ENCODE measurements at regions not wholly inside any gene's neighbourhood (a gene's known extent, or its start where the extent isn't known, plus 50 kb on each side); places are given as distances from the start of the nearest gene placed in this dataset.

- Histone ChIP-seq H3K4me1 (ENCODE audit: control insufficient read depth, insufficient read depth, low read length) (peaks cover 18% of the 10 kb centered on the region), H3K27ac (ENCODE audit: low read depth, low read length) (no peak overlapping the region), H3K9me3 (ENCODE audit: control insufficient read depth, insufficient read depth, low read length) (no peaks in the 10 kb centered on the region), H3K4me3 (ENCODE audit: low read depth, low read length) (no peak overlapping the region), H3K36me3 (ENCODE audit: control insufficient read depth, insufficient read depth, low read length) (no peaks in the 10 kb centered on the region), H3K9ac (ENCODE audit: low read depth, low read length) (no peak overlapping the region), H3K27me3 (ENCODE audit: control insufficient read depth, insufficient read depth, low read length) (no peaks in the 10 kb centered on the region)
Measured at GRCh38 chr1:70672442-70672888, 261.4 kb downstream of the CTH start.

GRCh38 chr1:70674941-70675685 lies 264.0 kb downstream of the CTH start:
- no peaks in the 10 kb centered on the region for H3K36me3 ChIP-seq (ENCODE audit: control insufficient read depth, insufficient read depth, low read length)
- no peak overlapping the region for H3K4me3 ChIP-seq (ENCODE audit: low read depth, low read length)
- no peaks in the 10 kb centered on the region for H3K27me3 ChIP-seq (ENCODE audit: control insufficient read depth, insufficient read depth, low read length)
- peaks cover 18% of the 10 kb centered on the region for H3K4me1 ChIP-seq (ENCODE audit: control insufficient read depth, insufficient read depth, low read length)
- H3K9ac ChIP-seq (ENCODE audit: low read depth, low read length) = no peak overlapping the region; the same call in 1 of the 2 replicates
- H3K9me3 ChIP-seq (ENCODE audit: control insufficient read depth, insufficient read depth, low read length) = no peaks in the 10 kb centered on the region
- H3K27ac ChIP-seq (ENCODE audit: low read depth, low read length) = peak overlapping the region; percentile 45

- Histone ChIP-seq H3K4me1 (ENCODE audit: control insufficient read depth, insufficient read depth, low read length) (peaks cover 18% of the 10 kb centered on the region), H3K9ac (ENCODE audit: low read depth, low read length) (no peak overlapping the region), H3K27me3 (ENCODE audit: control insufficient read depth, insufficient read depth, low read length) (no peaks in the 10 kb centered on the region), H3K4me3 (ENCODE audit: low read depth, low read length) (no peak overlapping the region), H3K36me3 (ENCODE audit: control insufficient read depth, insufficient read depth, low read length) (no peaks in the 10 kb centered on the region), H3K27ac (ENCODE audit: low read depth, low read length) (peak overlapping the region; percentile 45), H3K9me3 (ENCODE audit: control insufficient read depth, insufficient read depth, low read length) (no peaks in the 10 kb centered on the region)
Measured at GRCh38 chr1:70675737-70676156, 264.7 kb downstream of the CTH start.

- no peaks in the 10 kb centered on the region for H3K27me3 ChIP-seq (ENCODE audit: control insufficient read depth, insufficient read depth, low read length)
- H3K9me3 ChIP-seq (ENCODE audit: control insufficient read depth, insufficient read depth, low read length) = no peaks in the 10 kb centered on the region
- H3K27ac ChIP-seq (ENCODE audit: low read depth, low read length) = no peak overlapping the region
- no peaks in the 10 kb centered on the region for H3K36me3 ChIP-seq (ENCODE audit: control insufficient read depth, insufficient read depth, low read length)
- H3K9ac ChIP-seq (ENCODE audit: low read depth, low read length) = no peak overlapping the region
- H3K4me3 ChIP-seq (ENCODE audit: low read depth, low read length) = no peak overlapping the region
- H3K4me1 ChIP-seq (ENCODE audit: control insufficient read depth, insufficient read depth, low read length) = peaks cover 6% of the 10 kb centered on the region
Measured at GRCh38 chr1:70685300-70686286, 274.5 kb downstream of the CTH start.

GRCh38 chr1:70688580-70688979 lies 277.5 kb downstream of the CTH start:
- no peaks in the 10 kb centered on the region for H3K9me3 ChIP-seq (ENCODE audit: control insufficient read depth, insufficient read depth, low read length)
- H3K27ac ChIP-seq (ENCODE audit: low read depth, low read length) = no peak overlapping the region
- no peaks in the 10 kb centered on the region for H3K27me3 ChIP-seq (ENCODE audit: control insufficient read depth, insufficient read depth, low read length)
- H3K36me3 ChIP-seq (ENCODE audit: control insufficient read depth, insufficient read depth, low read length) = no peaks in the 10 kb centered on the region
- peaks cover 6% of the 10 kb centered on the region for H3K4me1 ChIP-seq (ENCODE audit: control insufficient read depth, insufficient read depth, low read length)
- no peak overlapping the region for H3K9ac ChIP-seq (ENCODE audit: low read depth, low read length)
- no peak overlapping the region for H3K4me3 ChIP-seq (ENCODE audit: low read depth, low read length)

GRCh38 chr1:70706381-70707037 lies 295.4 kb downstream of the CTH start:
- H3K4me3 ChIP-seq (ENCODE audit: low read depth, low read length) = peak overlapping the region; percentile 72
- no peak overlapping the region for H3K27ac ChIP-seq (ENCODE audit: low read depth, low read length)
- no peaks in the 10 kb centered on the region for H3K36me3 ChIP-seq (ENCODE audit: control insufficient read depth, insufficient read depth, low read length)
- peak overlapping the region; percentile 78 for H3K9ac ChIP-seq (ENCODE audit: low read depth, low read length)
- H3K27me3 ChIP-seq (ENCODE audit: control insufficient read depth, insufficient read depth, low read length) = no peaks in the 10 kb centered on the region
- H3K4me1 ChIP-seq (ENCODE audit: control insufficient read depth, insufficient read depth, low read length) = no peaks in the 10 kb centered on the region
- no peaks in the 10 kb centered on the region for H3K9me3 ChIP-seq (ENCODE audit: control insufficient read depth, insufficient read depth, low read length)

- Histone ChIP-seq H3K9ac (ENCODE audit: low read depth, low read length) (no peak overlapping the region), H3K27me3 (ENCODE audit: control insufficient read depth, insufficient read depth, low read length) (no peaks in the 10 kb centered on the region), H3K27ac (ENCODE audit: low read depth, low read length) (no peak overlapping the region), H3K4me3 (ENCODE audit: low read depth, low read length) (peak overlapping the region; percentile 72), H3K9me3 (ENCODE audit: control insufficient read depth, insufficient read depth, low read length) (no peaks in the 10 kb centered on the region), H3K36me3 (ENCODE audit: control insufficient read depth, insufficient read depth, low read length) (no peaks in the 10 kb centered on the region), H3K4me1 (ENCODE audit: control insufficient read depth, insufficient read depth, low read length) (no peaks in the 10 kb centered on the region)
Measured at GRCh38 chr1:70707214-70707613, 296.1 kb downstream of the CTH start.

GRCh38 chr1:70714149-70714548 lies 303.1 kb downstream of the CTH start:
- no peak overlapping the region for H3K9ac ChIP-seq (ENCODE audit: low read depth, low read length)
- no peaks in the 10 kb centered on the region for H3K4me1 ChIP-seq (ENCODE audit: control insufficient read depth, insufficient read depth, low read length)
- no peak overlapping the region for H3K4me3 ChIP-seq (ENCODE audit: low read depth, low read length)
- H3K27ac ChIP-seq (ENCODE audit: low read depth, low read length) = no peak overlapping the region
- H3K36me3 ChIP-seq (ENCODE audit: control insufficient read depth, insufficient read depth, low read length) = no peaks in the 10 kb centered on the region
- no peaks in the 10 kb centered on the region for H3K27me3 ChIP-seq (ENCODE audit: control insufficient read depth, insufficient read depth, low read length)
- H3K9me3 ChIP-seq (ENCODE audit: control insufficient read depth, insufficient read depth, low read length) = no peaks in the 10 kb centered on the region

GRCh38 chr1:70717211-70717610 lies 306.1 kb downstream of the CTH start:
- no peaks in the 10 kb centered on the region for H3K36me3 ChIP-seq (ENCODE audit: control insufficient read depth, insufficient read depth, low read length)
- H3K9ac ChIP-seq (ENCODE audit: low read depth, low read length) = no peak overlapping the region
- H3K4me1 ChIP-seq (ENCODE audit: control insufficient read depth, insufficient read depth, low read length) = no peaks in the 10 kb centered on the region
- H3K4me3 ChIP-seq (ENCODE audit: low read depth, low read length) = no peak overlapping the region
- no peaks in the 10 kb centered on the region for H3K9me3 ChIP-seq (ENCODE audit: control insufficient read depth, insufficient read depth, low read length)
- no peaks in the 10 kb centered on the region for H3K27me3 ChIP-seq (ENCODE audit: control insufficient read depth, insufficient read depth, low read length)
- no peak overlapping the region for H3K27ac ChIP-seq (ENCODE audit: low read depth, low read length)

GRCh38 chr1:70717656-70718055 lies 306.6 kb downstream of the CTH start:
- H3K9me3 ChIP-seq (ENCODE audit: control insufficient read depth, insufficient read depth, low read length) = no peaks in the 10 kb centered on the region
- no peaks in the 10 kb centered on the region for H3K36me3 ChIP-seq (ENCODE audit: control insufficient read depth, insufficient read depth, low read length)
- no peaks in the 10 kb centered on the region for H3K27me3 ChIP-seq (ENCODE audit: control insufficient read depth, insufficient read depth, low read length)
- H3K4me1 ChIP-seq (ENCODE audit: control insufficient read depth, insufficient read depth, low read length) = no peaks in the 10 kb centered on the region
- H3K9ac ChIP-seq (ENCODE audit: low read depth, low read length) = no peak overlapping the region
- no peak overlapping the region for H3K27ac ChIP-seq (ENCODE audit: low read depth, low read length)
- no peak overlapping the region for H3K4me3 ChIP-seq (ENCODE audit: low read depth, low read length)
